A673 (cell line): ENCODE measurements at regions not wholly inside any gene's neighbourhood (a gene's known extent, or its start where the extent isn't known, plus 50 kb on each side); places are given as distances from the start of the nearest gene placed in this dataset.

Experiments used
- BruUV-seq: library from RNA; stranded (reverse); fragments of 400-500 nt; replicated peaks from 2 replicates; lab custom pipeline; 2021; lab: Mats Ljungman, UMichigan
- CTCF ChIA-PET: fragments of 300-600 bp; sonication (Branson Sonifier 250); formaldehyde crosslinking; loops from one replicate; lab custom pipeline; 2022; ENCODE audit warnings: antibody characterized with exemption; lab: Charles Lee
- POLR2A ChIA-PET: fragments of 300-600 bp; sonication (Branson Sonifier 250); formaldehyde crosslinking; loops from one replicate; lab custom pipeline; 2022; ENCODE audit warnings: antibody characterized with exemption; ENCODE audit not compliant: low non-redundant PET; lab: Charles Lee
- DNase-seq: peaks from one replicate; pipeline ENCODE4 v3.0.0-alpha.2; 2015; ENCODE audit warnings: low spot score
- H3K27ac ChIP-seq: fragments of 200-600 bp; sonication (generic); 2 replicates; pipeline ENCODE4 v1.5.1; 2016; ENCODE audit warnings: mixed run types, low read depth, mild to moderate bottlenecking, mixed read lengths, antibody characterized with exemption, low read length; ENCODE audit not compliant: poor library complexity, severe bottlenecking
- H3K27me3 ChIP-seq: fragments of 200-600 bp; sonication (generic); replicated peaks from 2 replicates; pipeline ENCODE4 v1.6.1; 2017; ENCODE audit warnings: mixed run types, low read depth, mild to moderate bottlenecking, mixed read lengths, antibody characterized with exemption, low read length; ENCODE audit not compliant: insufficient read depth, poor library complexity
- H3K36me3 ChIP-seq: fragments of 200-600 bp; sonication (generic); 2 replicates; pipeline ENCODE4 v1.6.1; 2016; ENCODE audit warnings: mixed run types, mild to moderate bottlenecking, mixed read lengths, antibody characterized with exemption, low read length; ENCODE audit not compliant: insufficient read depth, poor library complexity, severe bottlenecking
- H3K4me1 ChIP-seq: fragments of 200-600 bp; sonication (generic); 2 replicates; pipeline ENCODE4 v1.6.1; 2017; ENCODE audit warnings: mixed run types, mild to moderate bottlenecking, mixed read lengths, antibody characterized with exemption, low read length; ENCODE audit not compliant: insufficient read depth, poor library complexity, severe bottlenecking
- H3K4me3 ChIP-seq: fragments of 200-600 bp; sonication (generic); 2 replicates; pipeline ENCODE4 v1.5.1; 2016; ENCODE audit warnings: low read depth, mixed run types, mild to moderate bottlenecking, mixed read lengths, low read length; ENCODE audit not compliant: poor library complexity, severe bottlenecking
- H3K9me3 ChIP-seq: fragments of 200-600 bp; sonication (generic); 2 replicates; pipeline ENCODE4 v1.6.1; 2016; ENCODE audit warnings: mixed run types, low read depth, mild to moderate bottlenecking, mixed read lengths, antibody characterized with exemption, low read length; ENCODE audit not compliant: poor library complexity, severe bottlenecking
- EZH2 ChIP-seq: fragments of 200-600 bp; sonication (generic); IDR thresholded peaks from 2 replicates; pipeline ENCODE4 v1.6.1; 2017; ENCODE audit warnings: borderline replicate concordance, low read depth, mild to moderate bottlenecking, mixed read lengths, antibody characterized with exemption, low read length; ENCODE audit not compliant: poor library complexity, severe bottlenecking
- intact Hi-C: fragments of 100-400 bp; cut with micrococcal nuclease; formaldehyde crosslinking; loops from one replicate; pipeline ENCODE4 v1.10.0; 2022; ENCODE audit not compliant: unreplicated experiment
- TF ChIP-seq, protein P1 (sequence below): fragments of 300-800, 200-600 bp; sonication (generic); conservative IDR thresholded peaks from 2 replicates; pipeline ENCODE4 v1.5.1; 2017; ENCODE audit warnings: low read depth, mild to moderate bottlenecking, antibody characterized with exemption, low read length, moderate library complexity, mixed read lengths

DNA sequence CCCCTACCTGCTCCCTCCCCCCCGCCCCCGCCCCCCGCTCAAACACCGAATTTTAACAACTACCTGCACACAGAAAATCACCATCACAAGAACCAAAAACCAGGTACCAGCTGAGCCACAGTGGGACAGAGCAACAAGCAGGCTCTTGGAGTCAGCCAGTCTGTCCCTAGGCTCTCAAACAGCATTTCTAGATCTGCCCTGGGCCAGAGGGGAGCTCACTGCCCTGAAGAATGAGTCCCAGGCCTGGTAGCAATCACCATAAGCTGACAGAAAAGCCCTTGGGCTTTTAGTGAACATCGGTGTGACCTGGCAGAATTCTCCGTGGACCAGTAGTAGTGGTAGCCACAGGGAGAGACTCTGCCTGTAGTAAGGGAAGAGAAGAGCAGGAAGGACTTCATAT, 58.3 kb downstream of the C11orf87 start:
- TF ChIP-seq EZH2: no peak
- TF ChIP-seq, protein P1, sequence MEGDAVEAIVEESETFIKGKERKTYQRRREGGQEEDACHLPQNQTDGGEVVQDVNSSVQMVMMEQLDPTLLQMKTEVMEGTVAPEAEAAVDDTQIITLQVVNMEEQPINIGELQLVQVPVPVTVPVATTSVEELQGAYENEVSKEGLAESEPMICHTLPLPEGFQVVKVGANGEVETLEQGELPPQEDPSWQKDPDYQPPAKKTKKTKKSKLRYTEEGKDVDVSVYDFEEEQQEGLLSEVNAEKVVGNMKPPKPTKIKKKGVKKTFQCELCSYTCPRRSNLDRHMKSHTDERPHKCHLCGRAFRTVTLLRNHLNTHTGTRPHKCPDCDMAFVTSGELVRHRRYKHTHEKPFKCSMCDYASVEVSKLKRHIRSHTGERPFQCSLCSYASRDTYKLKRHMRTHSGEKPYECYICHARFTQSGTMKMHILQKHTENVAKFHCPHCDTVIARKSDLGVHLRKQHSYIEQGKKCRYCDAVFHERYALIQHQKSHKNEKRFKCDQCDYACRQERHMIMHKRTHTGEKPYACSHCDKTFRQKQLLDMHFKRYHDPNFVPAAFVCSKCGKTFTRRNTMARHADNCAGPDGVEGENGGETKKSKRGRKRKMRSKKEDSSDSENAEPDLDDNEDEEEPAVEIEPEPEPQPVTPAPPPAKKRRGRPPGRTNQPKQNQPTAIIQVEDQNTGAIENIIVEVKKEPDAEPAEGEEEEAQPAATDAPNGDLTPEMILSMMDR: no peak
- POLR2A ChIA-PET: no interaction called here

DNA sequence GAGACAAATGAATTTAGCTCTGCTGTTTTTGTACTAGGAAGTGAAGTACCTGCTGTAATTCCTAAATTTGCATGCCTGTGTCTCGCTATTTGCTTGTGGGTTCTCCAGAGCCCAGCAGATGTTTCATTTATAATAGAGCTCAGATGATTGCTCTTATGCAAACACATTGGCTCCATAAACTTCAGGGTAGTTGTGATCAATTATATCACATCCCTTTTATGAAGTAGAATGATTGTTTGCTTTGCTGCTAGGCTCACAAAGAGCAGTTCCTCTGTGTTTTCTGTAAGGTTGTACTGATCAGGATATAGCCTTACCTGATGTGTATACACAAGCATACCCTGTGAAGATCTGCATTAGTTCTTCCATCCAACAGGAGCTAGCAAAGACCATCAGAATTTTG, 64.1 kb downstream of the C11orf87 start:
- TF ChIP-seq, protein P1: no peak
- no peak for TF ChIP-seq EZH2
- H3K27ac ChIP-seq: no peak overlapping the region
- BruUV-seq: no TSS peak
- no peak overlapping the region for H3K4me3 ChIP-seq
- ChIA-PET CTCF (no interaction called here), POLR2A (no interaction called here)
- H3K4me1 ChIP-seq: no peaks in the 10 kb centered on the region
- intact Hi-C loops: no loop called here
- H3K36me3 ChIP-seq: no peaks in the 10 kb centered on the region
- no peaks in the 10 kb centered on the region for H3K9me3 ChIP-seq
- peaks cover 26% of the 10 kb centered on the region for H3K27me3 ChIP-seq
- no peak for DNase-seq

More for the DNA sequence above, 58.3 kb downstream of the C11orf87 start:
- DNase-seq: no peak
- H3K27me3 ChIP-seq: peaks cover 4% of the 10 kb centered on the region
- no peak overlapping the region for H3K4me3 ChIP-seq
- BruUV-seq: no TSS peak
- intact Hi-C loops: no loop called here
- no peak overlapping the region for H3K27ac ChIP-seq
- no peaks in the 10 kb centered on the region for H3K4me1 ChIP-seq
- no peaks in the 10 kb centered on the region for H3K9me3 ChIP-seq
- CTCF ChIA-PET: no interaction called here
- no peaks in the 10 kb centered on the region for H3K36me3 ChIP-seq

GRCh38 chr11:109490953-109491635, 69.1 kb downstream of the C11orf87 start:
- CTCF ChIA-PET: no interaction called here
- no peaks in the 10 kb centered on the region for H3K4me1 ChIP-seq
- no peak overlapping the region for H3K27ac ChIP-seq
- POLR2A ChIA-PET: no interaction called here
- no peaks in the 10 kb centered on the region for H3K36me3 ChIP-seq
- TF ChIP-seq EZH2: no peak
- TF ChIP-seq, protein P1: no peak
- DNase-seq: peak; percentile 11
- H3K9me3 ChIP-seq: no peaks in the 10 kb centered on the region
- H3K4me3 ChIP-seq: no peak overlapping the region
- intact Hi-C loops: no loop called here
- BruUV-seq: no TSS peak
- peaks cover 22% of the 10 kb centered on the region for H3K27me3 ChIP-seq
